PC-9 (cell line): ENCODE measurements at regions not wholly inside any gene's neighbourhood (a gene's known extent, or its start where the extent isn't known, plus 50 kb on each side); places are given as distances from the start of the nearest gene placed in this dataset.

Experiments used
- BruUV-seq: library from RNA; stranded (reverse); fragments of 400-500 nt; replicated peaks from 2 replicates; lab custom pipeline; 2021; lab: Mats Ljungman, UMichigan
- CTCF ChIA-PET: fragments of 300-600 bp; sonication (Branson Sonifier 250); formaldehyde crosslinking; loops from one replicate; lab custom pipeline; 2022; ENCODE audit warnings: antibody characterized with exemption; lab: Charles Lee
- POLR2A ChIA-PET: fragments of 300-600 bp; sonication (Branson Sonifier 250); formaldehyde crosslinking; loops from one replicate; lab custom pipeline; 2022; ENCODE audit warnings: antibody characterized with exemption; ENCODE audit not compliant: unreplicated experiment; lab: Charles Lee
- DNase-seq, 2 experiments: peaks; one replicate each; pipeline versions ENCODE4 v3.0.0 to v3.0.0-alpha.2; 2015 to 2022; ENCODE audit warnings: mixed read lengths in 1 of 2
- H2AFZ ChIP-seq: fragments of 200-600 bp; sonication (generic); 2 replicates; pipeline ENCODE4 v1.8.1; 2017; ENCODE audit warnings: antibody characterized with exemption
- H3F3A ChIP-seq: fragments of 200-600 bp; sonication (generic); 2 replicates; pipeline ENCODE4 v1.8.1; 2017; ENCODE audit warnings: antibody characterized with exemption, mild to moderate bottlenecking, low read depth; ENCODE audit not compliant: insufficient read depth
- H3K27ac ChIP-seq: fragments of 200-600 bp; sonication (generic); 2 replicates; pipeline ENCODE4 v1.6.1; 2016; ENCODE audit warnings: mixed run types
- H3K27me3 ChIP-seq: fragments of 200-600 bp; sonication (generic); 2 replicates; pipeline ENCODE4 v1.6.1; 2016; ENCODE audit warnings: low read depth, mixed run types; ENCODE audit not compliant: insufficient read depth
- H3K36me3 ChIP-seq: fragments of 200-600 bp; sonication (generic); 2 replicates; pipeline ENCODE4 v1.6.1; 2016; ENCODE audit warnings: low read depth, mixed run types
- H3K4me1 ChIP-seq: fragments of 200-600 bp; sonication (generic); replicated peaks from 2 replicates; pipeline ENCODE4 v1.6.1; 2016; ENCODE audit warnings: mixed run types; ENCODE audit not compliant: insufficient read depth
- H3K4me2 ChIP-seq: fragments of 200-600 bp; sonication (generic); 2 replicates; pipeline ENCODE4 v1.6.1; 2017; ENCODE audit warnings: mixed run types
- H3K4me3 ChIP-seq: fragments of 200-600 bp; sonication (generic); 2 replicates; pipeline ENCODE4 v1.6.1; 2016; ENCODE audit warnings: mixed run types
- H3K79me2 ChIP-seq: fragments of 200-600 bp; sonication (generic); 2 replicates; pipeline ENCODE4 v1.6.1; 2017; ENCODE audit warnings: low read depth, mixed run types
- H3K9me2 ChIP-seq: fragments of 200-600 bp; sonication (generic); 2 replicates; pipeline ENCODE4 v1.8.1; 2017; ENCODE audit warnings: mild to moderate bottlenecking; ENCODE audit not compliant: insufficient read depth
- H3K9me3 ChIP-seq: fragments of 200-600 bp; sonication (generic); 2 replicates; pipeline ENCODE4 v1.8.1; 2016; ENCODE audit warnings: low read depth; ENCODE audit not compliant: insufficient read depth
- H4K20me1 ChIP-seq: fragments of 200-600 bp; sonication (generic); 2 replicates; pipeline ENCODE4 v1.8.1; 2017; ENCODE audit not compliant: insufficient read depth
- CTCF ChIP-seq: fragments of 200-600 bp; sonication (generic); conservative IDR thresholded peaks from 2 replicates; pipeline ENCODE4 v1.6.1; 2017; ENCODE audit warnings: mixed run types, antibody characterized with exemption, mild to moderate bottlenecking, moderate library complexity
- EZH2 ChIP-seq: fragments of 200-600 bp; sonication (generic); IDR thresholded peaks from 2 replicates; pipeline ENCODE4 v1.8.0; 2017; ENCODE audit warnings: antibody characterized with exemption, low read depth
- intact Hi-C: fragments of 100-400 bp; cut with micrococcal nuclease; formaldehyde crosslinking; loops from one replicate; pipeline ENCODE4 v1.10.0; 2022; ENCODE audit not compliant: unreplicated experiment

- no peaks in the 10 kb centered on the region for H3F3A ChIP-seq
- no peaks in the 10 kb centered on the region for H4K20me1 ChIP-seq
- no peak overlapping the region for H3K4me3 ChIP-seq
- no peak overlapping the region for H2AFZ ChIP-seq
- DNase-seq, result no peak
- H3K36me3 ChIP-seq, result no peaks in the 10 kb centered on the region
- intact Hi-C loops, result no loop called here
- ChIA-PET CTCF (no interaction called here), POLR2A (no interaction called here)
- no peaks in the 10 kb centered on the region for H3K4me1 ChIP-seq
- no peaks in the 10 kb centered on the region for H3K9me2 ChIP-seq
- H3K9me3 ChIP-seq, result no peaks in the 10 kb centered on the region
- no peak overlapping the region for H3K27ac ChIP-seq
- no peak for TF ChIP-seq CTCF
- no peak for TF ChIP-seq EZH2
- no peaks in the 10 kb centered on the region for H3K79me2 ChIP-seq
- no TSS peak for BruUV-seq
- no peaks in the 10 kb centered on the region for H3K27me3 ChIP-seq
- H3K4me2 ChIP-seq, result no peak overlapping the region
These were observed 1256.9 kb upstream of the PIK3C3 start for GRCh38 chr18:40698129-40698528.

- no TSS peak for BruUV-seq
- Histone ChIP-seq H3K36me3 (no peaks in the 10 kb centered on the region), H3K27me3 (no peaks in the 10 kb centered on the region), H3F3A (no peaks in the 10 kb centered on the region), H2AFZ (no peak overlapping the region), H3K4me3 (no peak overlapping the region), H3K9me2 (no peaks in the 10 kb centered on the region), H3K4me1 (no peaks in the 10 kb centered on the region), H4K20me1 (no peaks in the 10 kb centered on the region), H3K27ac (no peak overlapping the region), H3K79me2 (no peaks in the 10 kb centered on the region), H3K4me2 (no peak overlapping the region), H3K9me3 (no peaks in the 10 kb centered on the region)
- ChIA-PET POLR2A (no interaction called here), CTCF (no interaction called here)
- intact Hi-C loops, result no loop called here
- DNase-seq, result no peak
- TF ChIP-seq CTCF, result no peak
- no peak for TF ChIP-seq EZH2
These were observed 1259.5 kb upstream of the PIK3C3 start for GRCh38 chr18:40695526-40695925.

GRCh38 chr18:40692871-40693270 lies 1262.2 kb upstream of the PIK3C3 start:
- ChIA-PET POLR2A (no interaction called here), CTCF (no interaction called here)
- intact Hi-C loops, result no loop called here
- BruUV-seq, result no TSS peak
- no peak overlapping the region for H3K4me3 ChIP-seq
- H3K4me2 ChIP-seq, result no peak overlapping the region
- no peak for DNase-seq
- H3F3A ChIP-seq, result no peaks in the 10 kb centered on the region
- no peaks in the 10 kb centered on the region for H3K27me3 ChIP-seq
- no peaks in the 10 kb centered on the region for H3K9me2 ChIP-seq
- no peaks in the 10 kb centered on the region for H3K9me3 ChIP-seq
- H3K27ac ChIP-seq, result no peak overlapping the region
- H2AFZ ChIP-seq, result no peak overlapping the region
- no peaks in the 10 kb centered on the region for H4K20me1 ChIP-seq
- no peaks in the 10 kb centered on the region for H3K36me3 ChIP-seq
- no peaks in the 10 kb centered on the region for H3K4me1 ChIP-seq
- TF ChIP-seq CTCF, result no peak
- H3K79me2 ChIP-seq, result no peaks in the 10 kb centered on the region
